ENCODE measurements at regions not wholly inside any gene's neighbourhood (a gene's known extent, or its start where the extent isn't known, plus 50 kb on each side); places are given as distances from the start of the nearest gene placed in this dataset.

- TF ChIP-seq, protein P1, sequence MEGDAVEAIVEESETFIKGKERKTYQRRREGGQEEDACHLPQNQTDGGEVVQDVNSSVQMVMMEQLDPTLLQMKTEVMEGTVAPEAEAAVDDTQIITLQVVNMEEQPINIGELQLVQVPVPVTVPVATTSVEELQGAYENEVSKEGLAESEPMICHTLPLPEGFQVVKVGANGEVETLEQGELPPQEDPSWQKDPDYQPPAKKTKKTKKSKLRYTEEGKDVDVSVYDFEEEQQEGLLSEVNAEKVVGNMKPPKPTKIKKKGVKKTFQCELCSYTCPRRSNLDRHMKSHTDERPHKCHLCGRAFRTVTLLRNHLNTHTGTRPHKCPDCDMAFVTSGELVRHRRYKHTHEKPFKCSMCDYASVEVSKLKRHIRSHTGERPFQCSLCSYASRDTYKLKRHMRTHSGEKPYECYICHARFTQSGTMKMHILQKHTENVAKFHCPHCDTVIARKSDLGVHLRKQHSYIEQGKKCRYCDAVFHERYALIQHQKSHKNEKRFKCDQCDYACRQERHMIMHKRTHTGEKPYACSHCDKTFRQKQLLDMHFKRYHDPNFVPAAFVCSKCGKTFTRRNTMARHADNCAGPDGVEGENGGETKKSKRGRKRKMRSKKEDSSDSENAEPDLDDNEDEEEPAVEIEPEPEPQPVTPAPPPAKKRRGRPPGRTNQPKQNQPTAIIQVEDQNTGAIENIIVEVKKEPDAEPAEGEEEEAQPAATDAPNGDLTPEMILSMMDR (conservative IDR thresholded peaks at IDR 0.05): no peak
- TF ChIP-seq EZH2 (IDR thresholded peaks at IDR 0.05; ENCODE audit: low read depth): no peak
Observed at GRCh38 chr5:53424686-53425615, 55.5 kb upstream of the FST start.

All from PC-9 (cell line).